Stimulated activated CD4-positive, alpha-beta T cell treated with anti-CD3 and anti-CD28 coated beads, Interleukin-4, amount 100 ng/mL, for 1 hour (primary cell): ENCODE measurements at regions not wholly inside any gene's neighbourhood (a gene's known extent, or its start where the extent isn't known, plus 50 kb on each side); places are given as distances from the start of the nearest gene placed in this dataset.

Experiments
- DNase-seq: peaks from one replicate; pipeline ENCODE4 v3.0.0-alpha.2; 2020

GRCh38 chr3:182739619-182740018 is 53.7 kb upstream of the ATP11B start:
- no peak for DNase-seq

GRCh38 chr3:182740710-182741109 is 52.6 kb upstream of the ATP11B start:
- no peak for DNase-seq

DNA sequence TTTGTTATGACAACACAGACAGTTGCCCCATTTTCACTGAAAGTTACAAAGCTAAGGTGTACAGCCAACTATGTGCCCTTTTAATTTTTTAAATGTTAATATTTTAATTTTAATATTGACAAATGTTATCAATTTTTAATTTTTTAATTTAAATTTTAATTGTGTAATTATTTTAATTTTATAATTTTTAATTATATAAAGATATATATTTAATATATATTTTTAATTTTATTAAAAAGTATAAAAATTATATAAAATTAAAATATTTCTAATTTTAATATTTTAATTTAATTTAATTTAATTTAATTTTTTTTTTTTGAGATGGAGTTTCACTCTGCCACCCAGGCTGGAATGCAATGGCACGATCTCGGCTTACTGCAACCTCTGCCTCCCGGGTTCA is 52.1 kb upstream of the ATP11B start:
- DNase-seq = no peak
